ENCODE measurements at regions not wholly inside any gene's neighbourhood (a gene's known extent, or its start where the extent isn't known, plus 50 kb on each side); places are given as distances from the start of the nearest gene placed in this dataset.

DNA sequence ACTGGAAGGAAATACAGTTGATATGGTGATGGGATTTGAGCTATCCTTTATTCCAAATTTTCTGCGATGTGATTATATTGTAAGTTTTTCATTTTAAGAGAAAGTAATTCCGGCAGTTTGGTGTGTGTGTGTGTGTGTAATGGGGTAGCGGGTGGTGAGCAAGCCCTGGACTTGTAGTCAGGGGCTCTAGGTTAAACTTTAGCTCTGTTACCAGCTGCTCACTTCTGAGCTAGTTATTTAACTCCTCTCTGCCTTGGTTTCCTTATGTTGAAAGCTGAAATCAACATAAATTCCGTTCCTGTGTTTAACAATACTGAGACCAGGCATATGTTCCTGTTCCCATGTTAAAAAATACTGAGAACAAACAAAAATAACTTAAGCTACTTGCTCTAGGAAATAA, 174.1 kb upstream of the CASK start:
- ChIA-PET CTCF (no interaction called here), POLR2A (no interaction called here)
- no peak overlapping the region for H3K4me3 ChIP-seq (ENCODE audit: low read depth, low read length)
- no peak for DNase-seq (ENCODE audit: low read depth, low spot score)
- TF ChIP-seq, protein P1, sequence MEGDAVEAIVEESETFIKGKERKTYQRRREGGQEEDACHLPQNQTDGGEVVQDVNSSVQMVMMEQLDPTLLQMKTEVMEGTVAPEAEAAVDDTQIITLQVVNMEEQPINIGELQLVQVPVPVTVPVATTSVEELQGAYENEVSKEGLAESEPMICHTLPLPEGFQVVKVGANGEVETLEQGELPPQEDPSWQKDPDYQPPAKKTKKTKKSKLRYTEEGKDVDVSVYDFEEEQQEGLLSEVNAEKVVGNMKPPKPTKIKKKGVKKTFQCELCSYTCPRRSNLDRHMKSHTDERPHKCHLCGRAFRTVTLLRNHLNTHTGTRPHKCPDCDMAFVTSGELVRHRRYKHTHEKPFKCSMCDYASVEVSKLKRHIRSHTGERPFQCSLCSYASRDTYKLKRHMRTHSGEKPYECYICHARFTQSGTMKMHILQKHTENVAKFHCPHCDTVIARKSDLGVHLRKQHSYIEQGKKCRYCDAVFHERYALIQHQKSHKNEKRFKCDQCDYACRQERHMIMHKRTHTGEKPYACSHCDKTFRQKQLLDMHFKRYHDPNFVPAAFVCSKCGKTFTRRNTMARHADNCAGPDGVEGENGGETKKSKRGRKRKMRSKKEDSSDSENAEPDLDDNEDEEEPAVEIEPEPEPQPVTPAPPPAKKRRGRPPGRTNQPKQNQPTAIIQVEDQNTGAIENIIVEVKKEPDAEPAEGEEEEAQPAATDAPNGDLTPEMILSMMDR (IDR thresholded peaks at IDR 0.05; ENCODE audit: insufficient read depth, low read length, missing control alignments): no peak

DNA sequence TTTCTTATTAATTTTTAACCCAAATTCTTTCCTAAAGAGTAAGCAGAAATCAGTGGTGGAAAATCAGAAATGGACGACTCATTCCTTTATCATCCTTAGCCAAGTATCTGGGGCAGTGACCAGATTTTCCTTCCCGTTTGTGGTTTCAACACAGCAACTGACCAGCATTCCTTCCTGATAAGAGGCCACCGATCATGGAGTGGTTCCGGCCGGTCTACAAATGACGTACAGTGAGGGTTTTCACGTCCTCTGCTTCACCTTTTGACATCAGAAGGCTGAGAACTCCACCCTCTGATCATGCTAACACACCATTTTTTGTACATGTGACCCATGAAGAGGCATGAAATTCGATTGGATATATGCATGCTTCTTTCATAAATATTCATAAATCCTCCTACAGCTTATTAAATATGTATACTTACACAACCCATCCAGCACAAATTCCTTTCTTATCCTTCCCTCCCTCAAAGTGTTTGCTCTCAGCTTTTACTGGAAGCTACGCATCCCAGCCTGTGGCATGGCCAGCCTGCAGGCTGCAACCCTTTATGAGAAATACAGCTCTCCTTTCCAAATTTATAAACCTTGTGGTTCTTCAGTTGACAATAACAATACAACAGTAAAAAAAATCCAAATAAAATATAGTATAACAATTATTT, 173.0 kb upstream of the CASK start:
- POLR2A ChIA-PET: no interaction called here
- CTCF ChIA-PET: no interaction called here
- no peak overlapping the region for H3K4me3 ChIP-seq (ENCODE audit: low read depth, low read length)
- TF ChIP-seq, protein P1 (IDR thresholded peaks at IDR 0.05; ENCODE audit: insufficient read depth, low read length, missing control alignments): no peak
- peak; percentile 37 for DNase-seq (ENCODE audit: low read depth, low spot score)

DNA sequence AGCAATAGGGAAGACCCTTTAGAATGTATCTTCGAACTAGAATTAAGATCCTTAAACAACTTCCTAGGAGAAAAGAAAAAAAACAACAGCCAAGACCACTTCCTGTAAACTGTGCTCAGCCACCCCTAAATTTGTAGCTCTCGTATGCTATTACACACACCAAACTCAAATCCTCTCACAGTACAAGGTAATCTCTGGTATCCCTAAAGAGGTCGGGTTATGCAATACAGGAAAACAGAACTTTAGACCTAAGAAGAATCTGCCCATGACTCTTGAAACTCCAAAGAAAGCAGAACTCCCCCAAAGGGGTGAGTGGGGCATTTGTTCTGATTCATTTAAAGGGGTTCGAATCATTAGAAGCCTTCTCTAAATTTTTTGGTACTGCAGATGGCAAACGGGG, 170.9 kb upstream of the CASK start:
- POLR2A ChIA-PET: no interaction called here
- TF ChIP-seq, protein P1 (IDR thresholded peaks at IDR 0.05; ENCODE audit: insufficient read depth, low read length, missing control alignments): no peak
- H3K4me3 ChIP-seq (ENCODE audit: low read depth, low read length): no peak overlapping the region
- DNase-seq (ENCODE audit: low read depth, low spot score): no peak
- CTCF ChIA-PET: no interaction called here

DNA sequence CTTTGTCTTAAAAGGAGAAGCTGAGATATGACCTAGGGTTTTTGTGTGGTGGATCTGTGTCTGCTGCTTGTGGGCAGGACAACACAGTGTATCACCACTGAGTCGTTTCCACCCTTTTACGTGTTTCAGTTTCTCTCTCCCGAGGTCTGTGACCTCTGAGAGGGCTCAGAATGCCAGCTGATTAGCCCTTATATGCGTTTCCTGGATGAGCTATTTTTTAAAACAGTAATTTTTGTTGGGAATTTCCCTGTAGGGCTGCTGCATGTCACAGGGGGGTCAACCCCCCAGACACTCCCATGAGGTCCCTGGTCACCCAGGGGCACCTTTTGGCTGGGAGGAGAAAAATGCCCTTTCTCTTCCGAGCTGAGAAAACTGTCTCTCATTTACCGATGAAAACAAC, 170.4 kb upstream of the CASK start:
- DNase-seq (ENCODE audit: low read depth, low spot score): no peak
- no peak overlapping the region for H3K4me3 ChIP-seq (ENCODE audit: low read depth, low read length)
- CTCF ChIA-PET: no interaction called here
- TF ChIP-seq, protein P1 (IDR thresholded peaks at IDR 0.05; ENCODE audit: insufficient read depth, low read length, missing control alignments): no peak
- POLR2A ChIA-PET: no interaction called here

DNA sequence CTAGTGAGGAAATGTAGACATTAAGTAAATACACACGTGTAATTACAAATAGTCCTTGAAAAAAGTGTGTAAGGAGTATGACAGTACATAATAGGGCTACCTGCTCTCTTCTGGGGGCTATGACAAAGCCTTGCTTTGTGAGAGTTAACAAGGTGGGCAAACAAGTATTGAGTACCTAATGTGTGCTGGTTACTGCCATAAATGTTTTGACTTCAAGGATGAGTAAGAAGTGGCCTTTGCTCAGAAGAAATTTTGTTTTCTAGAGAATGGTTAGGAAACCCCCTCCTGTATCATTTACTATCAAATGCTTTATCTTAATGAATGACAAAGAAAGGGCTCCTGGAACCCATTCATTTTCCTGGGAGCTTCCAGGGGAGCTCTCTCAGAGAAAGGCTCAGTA, 167.0 kb upstream of the CASK start:
- H3K4me3 ChIP-seq (ENCODE audit: low read depth, low read length): no peak overlapping the region
- no peak for DNase-seq (ENCODE audit: low read depth, low spot score)
- ChIA-PET POLR2A (no interaction called here), CTCF (no interaction called here)
- TF ChIP-seq, protein P1 (IDR thresholded peaks at IDR 0.05; ENCODE audit: insufficient read depth, low read length, missing control alignments): no peak

DNA sequence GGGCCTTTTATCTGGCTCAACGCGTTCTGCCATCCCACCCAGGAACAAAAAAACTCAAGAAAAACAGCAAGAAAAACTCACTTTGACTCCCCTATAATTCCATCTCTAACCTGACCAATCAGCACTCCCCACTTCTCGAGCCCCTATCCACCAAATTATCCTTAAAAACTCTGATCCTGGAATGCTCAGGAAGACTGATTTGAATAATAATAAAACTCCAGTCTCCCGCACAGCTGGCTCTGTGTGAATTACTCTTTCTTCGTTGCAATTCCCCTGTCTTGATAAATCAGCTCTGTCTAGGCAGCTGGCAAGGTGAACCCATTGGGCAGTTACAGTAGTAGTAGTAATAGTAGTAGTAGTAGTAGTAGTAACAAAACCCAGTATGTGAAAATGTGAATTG, 165.7 kb upstream of the CASK start:
- no peak for DNase-seq (ENCODE audit: low read depth, low spot score)
- no peak overlapping the region for H3K4me3 ChIP-seq (ENCODE audit: low read depth, low read length)
- TF ChIP-seq, protein P1 (IDR thresholded peaks at IDR 0.05; ENCODE audit: insufficient read depth, low read length, missing control alignments): no peak
- CTCF ChIA-PET: no interaction called here
- POLR2A ChIA-PET: no interaction called here
